ENCODE measurements at regions not wholly inside any gene's neighbourhood (a gene's known extent, or its start where the extent isn't known, plus 50 kb on each side); places are given as distances from the start of the nearest gene placed in this dataset.

GRCh38 chr15:53462651-53463050 is 296.8 kb downstream of the WDR72 start:
- DNase-seq (ENCODE audit: extremely low read depth, low read depth): no peak
- TF ChIP-seq, protein P1, sequence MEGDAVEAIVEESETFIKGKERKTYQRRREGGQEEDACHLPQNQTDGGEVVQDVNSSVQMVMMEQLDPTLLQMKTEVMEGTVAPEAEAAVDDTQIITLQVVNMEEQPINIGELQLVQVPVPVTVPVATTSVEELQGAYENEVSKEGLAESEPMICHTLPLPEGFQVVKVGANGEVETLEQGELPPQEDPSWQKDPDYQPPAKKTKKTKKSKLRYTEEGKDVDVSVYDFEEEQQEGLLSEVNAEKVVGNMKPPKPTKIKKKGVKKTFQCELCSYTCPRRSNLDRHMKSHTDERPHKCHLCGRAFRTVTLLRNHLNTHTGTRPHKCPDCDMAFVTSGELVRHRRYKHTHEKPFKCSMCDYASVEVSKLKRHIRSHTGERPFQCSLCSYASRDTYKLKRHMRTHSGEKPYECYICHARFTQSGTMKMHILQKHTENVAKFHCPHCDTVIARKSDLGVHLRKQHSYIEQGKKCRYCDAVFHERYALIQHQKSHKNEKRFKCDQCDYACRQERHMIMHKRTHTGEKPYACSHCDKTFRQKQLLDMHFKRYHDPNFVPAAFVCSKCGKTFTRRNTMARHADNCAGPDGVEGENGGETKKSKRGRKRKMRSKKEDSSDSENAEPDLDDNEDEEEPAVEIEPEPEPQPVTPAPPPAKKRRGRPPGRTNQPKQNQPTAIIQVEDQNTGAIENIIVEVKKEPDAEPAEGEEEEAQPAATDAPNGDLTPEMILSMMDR (IDR thresholded peaks at IDR 0.05; ENCODE audit: low read depth, low read length, missing control alignments): no peak
- H3K4me3 ChIP-seq (replicated peaks; ENCODE audit: low read depth, low read length): no peak overlapping the region

GRCh38 chr15:53461677-53462076 is 297.8 kb downstream of the WDR72 start:
- DNase-seq (ENCODE audit: extremely low read depth, low read depth): no peak
- H3K4me3 ChIP-seq (replicated peaks; ENCODE audit: low read depth, low read length): no peak overlapping the region
- TF ChIP-seq, protein P1 (IDR thresholded peaks at IDR 0.05; ENCODE audit: low read depth, low read length, missing control alignments): no peak

DNA sequence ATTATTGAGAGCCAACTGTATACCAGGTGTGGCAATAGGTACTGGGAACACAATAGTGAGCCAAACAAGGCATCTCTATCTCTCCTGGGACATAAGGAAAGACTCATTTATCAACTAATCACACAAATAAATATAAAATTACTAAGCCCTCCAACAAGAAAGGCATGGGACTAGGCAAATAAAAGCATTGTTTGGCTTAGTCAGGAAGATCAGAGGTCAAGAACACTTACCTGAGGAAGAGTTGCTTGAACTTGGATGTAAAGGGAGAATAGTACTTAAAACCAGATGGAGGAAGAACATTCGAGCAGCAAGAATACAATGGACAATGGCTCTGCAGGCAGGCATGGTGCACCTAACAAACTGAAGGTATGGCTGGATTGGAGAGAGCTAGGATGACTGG is 300.7 kb downstream of the WDR72 start:
- TF ChIP-seq, protein P1 (IDR thresholded peaks at IDR 0.05; ENCODE audit: low read depth, low read length, missing control alignments): no peak
- H3K4me3 ChIP-seq (replicated peaks; ENCODE audit: low read depth, low read length): no peak overlapping the region
- no peak for DNase-seq (ENCODE audit: extremely low read depth, low read depth)

DNA sequence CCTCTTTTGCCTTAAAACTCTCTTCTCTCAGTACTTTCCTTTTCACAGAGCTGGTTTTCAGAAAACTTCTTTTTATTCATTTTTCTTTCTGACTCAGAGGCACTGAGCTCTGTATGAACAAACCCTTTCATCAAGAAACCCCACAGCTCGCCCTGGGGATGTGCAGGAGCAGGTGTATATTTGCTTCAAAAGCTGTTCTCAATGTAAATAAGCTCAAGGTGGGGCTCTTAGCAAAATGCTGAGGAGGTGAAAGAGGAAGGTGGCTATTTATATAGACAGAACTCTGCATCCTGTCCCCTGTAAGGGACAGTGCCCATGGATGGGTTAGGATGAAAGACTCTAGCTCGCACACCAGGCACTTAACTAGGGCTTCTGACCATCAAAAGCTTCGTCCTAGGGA is 302.0 kb downstream of the WDR72 start:
- TF ChIP-seq, protein P1 (IDR thresholded peaks at IDR 0.05; ENCODE audit: low read depth, low read length, missing control alignments): no peak
- DNase-seq (ENCODE audit: extremely low read depth, low read depth): no peak
- no peak overlapping the region for H3K4me3 ChIP-seq (replicated peaks; ENCODE audit: low read depth, low read length)

- H3K4me3 ChIP-seq (replicated peaks; ENCODE audit: low read depth, low read length): no peak overlapping the region
- TF ChIP-seq, protein P1 (IDR thresholded peaks at IDR 0.05; ENCODE audit: low read depth, low read length, missing control alignments): no peak
- no peak for DNase-seq (ENCODE audit: extremely low read depth, low read depth)
These were observed 304.4 kb downstream of the WDR72 start for GRCh38 chr15:53454843-53455721.

- no peak for DNase-seq (ENCODE audit: extremely low read depth, low read depth)
- H3K4me3 ChIP-seq (replicated peaks; ENCODE audit: low read depth, low read length): no peak overlapping the region
- TF ChIP-seq, protein P1 (IDR thresholded peaks at IDR 0.05; ENCODE audit: low read depth, low read length, missing control alignments): no peak
These were observed 305.0 kb downstream of the WDR72 start for GRCh38 chr15:53454535-53454842.

Measured in HFF-Myc (cell line).